ENCODE measurements at regions not wholly inside any gene's neighbourhood (a gene's known extent, or its start where the extent isn't known, plus 50 kb on each side); places are given as distances from the start of the nearest gene placed in this dataset.

GRCh38 chr1:80413969-80414368 is 1386.8 kb upstream of the ADGRL2 start:
- TF ChIP-seq POLR2AphosphoS5 (IDR thresholded peaks at IDR 0.05) = no peak
- TF ChIP-seq CTCF (IDR thresholded peaks at IDR 0.05; ENCODE audit: poor library complexity, severe bottlenecking) = no peak
- TF ChIP-seq TAF1 (IDR thresholded peaks at IDR 0.05; ENCODE audit: low read depth) = no peak

Data from neural cell (in vitro differentiated cells).